ENCODE measurements at regions not wholly inside any gene's neighbourhood (a gene's known extent, or its start where the extent isn't known, plus 50 kb on each side); places are given as distances from the start of the nearest gene placed in this dataset.

- DNase-seq = no peak
Observed at GRCh38 chr1:43065191-43065590, 106.5 kb upstream of the SLC2A1 start.

DNA sequence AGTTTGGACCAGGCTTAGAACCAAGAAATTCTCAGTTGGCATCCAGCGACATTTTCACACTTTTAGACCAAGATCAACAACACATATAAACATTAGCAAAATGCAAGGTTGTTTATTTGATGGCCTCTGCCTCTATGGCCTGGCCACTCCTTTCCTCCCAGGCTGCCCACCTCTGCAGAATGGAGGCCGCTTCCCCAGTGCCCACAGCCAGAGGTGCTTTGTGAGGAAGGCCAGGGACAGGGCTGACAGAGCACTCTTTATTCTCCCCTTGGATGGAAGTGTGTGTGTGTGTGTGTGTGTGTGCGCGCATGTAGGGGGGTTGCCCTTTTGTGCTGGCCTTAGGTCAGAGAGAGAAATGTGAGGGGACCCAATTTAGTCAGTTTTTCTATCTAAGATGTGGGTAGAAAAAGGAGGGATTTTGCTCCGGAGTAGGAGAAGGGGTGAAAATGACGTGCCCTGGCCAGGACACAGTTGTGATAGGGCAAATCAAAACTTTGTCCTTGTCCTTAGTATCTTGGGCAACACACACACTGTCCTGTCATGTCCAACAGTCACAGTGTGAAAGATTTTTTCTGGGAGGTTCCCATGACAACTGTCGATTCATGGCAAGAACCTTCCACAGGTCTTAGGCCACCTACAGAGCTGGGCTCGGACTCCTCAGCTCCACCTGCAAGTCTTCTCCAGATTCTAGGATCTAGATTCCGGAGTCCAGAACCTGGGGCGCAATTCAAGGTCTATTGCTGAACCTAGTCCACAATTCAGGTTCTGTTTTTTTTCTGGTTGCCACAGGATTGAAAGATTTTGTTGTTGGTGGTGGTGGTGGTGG, 104.9 kb upstream of the SLC2A1 start:
- no peak for DNase-seq

DNA sequence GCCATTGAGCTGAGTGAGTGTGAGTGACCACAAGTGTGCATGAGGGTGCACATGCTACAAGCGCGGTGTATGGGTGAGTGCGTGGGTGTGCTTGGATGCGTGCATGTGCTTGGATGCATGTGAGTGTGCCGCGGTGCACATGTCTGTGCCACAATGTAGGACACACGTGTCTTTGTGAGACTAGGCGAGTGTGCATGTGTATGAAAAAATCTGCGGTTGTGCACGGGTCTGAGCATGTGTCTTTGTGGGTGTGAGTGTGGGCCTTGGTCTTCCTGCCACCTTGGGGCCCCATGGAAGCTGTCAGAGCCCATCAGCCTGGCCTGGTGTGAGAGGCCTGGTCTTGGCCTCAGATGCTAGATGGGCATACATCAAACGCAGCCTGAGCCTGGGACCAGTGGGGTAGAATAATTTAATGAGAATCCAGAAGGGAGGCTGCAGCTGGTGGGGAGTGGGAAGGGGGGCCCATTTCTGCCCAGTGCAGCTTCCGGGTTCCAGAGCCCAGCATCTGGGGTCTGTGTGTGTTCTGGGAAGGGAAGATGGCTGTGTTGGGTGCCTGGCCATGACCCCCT, 103.9 kb upstream of the SLC2A1 start:
- DNase-seq = no peak

DNA sequence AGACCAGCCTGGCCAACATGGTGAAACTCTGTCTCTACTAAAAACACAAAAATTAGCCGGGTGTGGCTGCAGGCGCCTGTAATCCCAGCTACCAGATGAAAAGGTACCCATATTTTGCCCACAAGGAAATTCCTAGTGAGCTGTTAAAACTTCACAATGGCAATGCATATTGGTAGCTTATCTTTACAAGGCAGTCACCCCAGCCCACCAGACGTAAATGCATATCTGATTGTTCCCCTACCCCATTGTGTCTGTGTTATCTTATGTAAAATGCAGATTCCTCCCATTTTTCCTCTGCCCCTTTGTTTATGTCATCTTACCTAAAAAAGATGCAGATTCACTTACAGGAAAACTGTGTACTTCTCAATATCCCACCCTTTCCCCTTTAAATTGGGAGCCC, 103.1 kb upstream of the SLC2A1 start:
- DNase-seq = no peak

GRCh38 chr1:43059640-43060574, 101.2 kb upstream of the SLC2A1 start:
- no peak for DNase-seq

DNA sequence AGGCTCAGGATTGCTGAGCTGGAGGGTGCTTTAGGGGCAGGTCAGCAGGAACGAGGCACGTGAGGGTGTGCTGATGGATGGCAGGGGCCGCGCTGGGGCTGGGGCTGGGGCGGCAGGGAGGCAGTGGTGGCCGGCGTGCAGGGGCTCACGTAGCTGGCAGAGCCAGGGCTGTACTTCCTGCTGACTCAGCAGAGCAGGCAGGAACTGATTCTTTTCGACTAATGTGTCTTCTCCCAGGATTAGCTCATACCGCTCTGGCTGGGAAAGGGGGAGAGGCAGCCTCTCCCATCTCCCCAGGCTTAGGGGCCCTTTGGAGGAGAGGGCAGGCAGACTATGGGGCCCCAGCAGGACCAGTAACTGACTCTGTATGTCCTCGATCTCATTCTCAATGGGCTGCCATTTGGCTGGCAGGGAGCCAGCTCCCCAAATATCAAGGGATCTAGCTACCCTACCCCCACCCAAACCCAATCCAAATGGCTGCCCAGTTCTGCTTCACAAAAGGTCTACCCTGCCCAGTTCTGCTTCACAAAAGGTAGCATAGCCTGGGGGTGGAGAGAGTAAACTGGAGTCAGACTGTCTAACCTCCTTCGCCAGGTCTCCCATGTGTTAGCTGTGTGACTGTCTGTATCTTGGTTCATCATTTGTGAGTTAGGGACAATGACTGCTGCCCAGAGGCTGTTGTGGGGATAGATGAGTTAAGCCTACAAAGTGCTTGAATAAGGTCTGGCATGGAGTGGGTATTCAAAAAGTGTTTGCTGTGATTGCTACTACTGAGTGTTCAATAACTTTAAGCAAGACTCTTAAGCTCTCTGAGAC, 100.1 kb upstream of the SLC2A1 start:
- no peak for DNase-seq

DNA sequence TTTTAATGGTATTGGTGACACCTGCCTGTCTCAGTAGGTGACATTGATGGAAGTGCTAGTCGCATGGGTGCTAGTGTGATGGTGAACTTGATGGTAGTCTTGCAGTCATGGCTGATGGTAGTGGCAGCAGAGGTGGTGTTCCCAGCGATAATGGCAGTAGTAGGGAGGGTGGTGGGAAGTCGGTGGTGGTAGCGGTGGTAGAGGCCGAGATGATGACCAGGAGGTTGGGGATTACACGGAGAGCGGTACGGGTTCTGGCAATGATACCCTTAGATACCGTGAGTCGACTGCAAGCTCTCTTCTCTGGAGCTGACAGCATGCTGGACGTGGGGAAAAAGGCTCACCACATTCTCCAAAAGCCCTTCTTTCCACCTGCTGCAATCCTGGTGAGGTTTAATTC, 99.4 kb upstream of the SLC2A1 start:
- DNase-seq = no peak

- DNase-seq = no peak
Observed at GRCh38 chr1:43057567-43057966, 98.9 kb upstream of the SLC2A1 start.

GRCh38 chr1:43056981-43057391, 98.3 kb upstream of the SLC2A1 start:
- DNase-seq = no peak

DNA sequence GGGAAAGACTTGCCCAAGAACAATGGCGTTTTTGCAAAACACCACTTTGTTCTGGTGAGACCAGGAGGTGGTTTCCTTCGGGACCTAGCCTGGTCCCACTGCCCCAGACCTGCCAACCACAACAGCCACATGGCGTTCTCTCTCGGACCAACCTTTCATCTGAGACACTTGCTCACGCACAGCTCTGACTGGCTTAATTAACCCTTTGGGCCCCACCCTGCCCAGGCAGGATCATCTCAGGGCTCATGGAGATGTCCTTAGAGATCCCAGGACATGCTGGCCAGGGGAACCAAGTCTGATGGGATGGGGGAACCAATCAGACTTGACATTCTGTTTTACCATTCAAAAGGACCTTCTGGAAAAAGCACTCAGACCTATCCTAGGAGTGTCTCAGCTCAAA, 97.8 kb upstream of the SLC2A1 start:
- DNase-seq = no peak

DNA sequence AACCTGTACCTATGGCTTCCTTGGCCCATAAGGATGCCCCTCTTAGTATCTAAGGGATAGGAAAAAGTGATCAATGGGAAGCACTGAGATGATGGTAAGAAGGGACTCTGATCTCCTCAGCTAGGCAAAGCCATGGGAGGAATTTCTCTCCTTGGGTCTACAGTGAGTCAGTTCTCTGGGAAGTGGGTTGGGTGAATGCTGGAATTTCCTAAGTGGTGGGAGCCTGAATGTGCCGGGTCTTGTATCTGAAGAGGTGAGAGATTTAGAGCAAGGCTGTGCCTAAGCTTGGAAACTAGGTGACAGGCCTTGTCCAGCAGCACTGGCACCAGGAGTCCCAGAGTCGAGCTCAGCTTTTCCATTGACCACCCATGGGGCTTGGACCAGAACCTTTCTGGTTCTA, 96.3 kb upstream of the SLC2A1 start:
- no peak for DNase-seq

DNA sequence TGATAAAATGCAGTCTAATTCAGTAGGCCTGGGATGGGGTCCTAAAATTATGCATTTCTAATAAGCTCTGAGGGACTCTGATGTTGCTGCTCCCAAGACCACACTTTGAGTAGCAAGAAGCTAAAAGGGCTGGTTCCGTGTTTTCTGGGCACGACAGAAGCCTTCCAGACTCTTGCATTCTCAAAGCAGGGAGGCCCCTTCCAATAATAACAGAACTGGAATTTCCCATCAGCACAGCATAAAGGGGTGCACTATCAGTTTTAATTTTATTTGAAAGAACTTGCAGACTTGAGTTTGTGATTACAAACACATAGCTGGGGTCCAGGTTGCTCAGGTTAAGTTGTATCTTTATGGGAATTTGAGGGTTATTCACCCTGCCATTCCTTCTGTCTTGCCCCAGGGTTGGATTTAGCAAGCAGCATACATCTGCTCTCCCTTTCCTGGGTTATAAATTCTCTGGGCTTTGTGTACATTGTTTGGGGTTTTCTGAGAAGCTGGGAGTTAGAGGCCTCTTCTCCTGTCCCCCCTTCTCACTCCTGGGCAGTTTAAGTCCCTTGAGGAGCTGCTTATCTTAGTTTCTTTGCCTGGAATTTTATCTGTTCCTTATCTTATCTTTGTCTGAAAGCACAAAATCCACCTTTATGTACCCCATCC, 94.2 kb upstream of the SLC2A1 start:
- DNase-seq = no peak

- no peak for DNase-seq
Observed at GRCh38 chr1:43052322-43052721, 93.7 kb upstream of the SLC2A1 start.

DNA sequence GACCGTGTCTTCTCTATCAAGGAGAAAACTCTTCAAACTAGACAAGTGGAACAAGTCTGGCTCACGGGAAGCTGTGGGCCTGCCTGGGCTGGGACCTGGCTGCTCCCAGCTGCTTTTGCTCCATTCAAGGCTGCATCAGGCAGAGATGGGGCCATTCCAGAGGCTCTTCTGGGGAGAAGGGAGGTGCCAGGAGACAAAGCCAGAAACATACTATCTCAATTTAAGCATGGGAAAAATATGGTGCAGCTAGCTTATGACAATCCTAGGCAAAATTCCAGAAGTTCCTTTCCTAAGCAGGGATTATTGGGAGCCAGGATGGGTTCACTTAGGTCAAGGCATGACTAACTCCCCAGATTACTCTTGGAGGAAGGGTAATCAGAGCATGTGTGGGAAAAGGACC, 90.8 kb upstream of the SLC2A1 start:
- no peak for DNase-seq

DNA sequence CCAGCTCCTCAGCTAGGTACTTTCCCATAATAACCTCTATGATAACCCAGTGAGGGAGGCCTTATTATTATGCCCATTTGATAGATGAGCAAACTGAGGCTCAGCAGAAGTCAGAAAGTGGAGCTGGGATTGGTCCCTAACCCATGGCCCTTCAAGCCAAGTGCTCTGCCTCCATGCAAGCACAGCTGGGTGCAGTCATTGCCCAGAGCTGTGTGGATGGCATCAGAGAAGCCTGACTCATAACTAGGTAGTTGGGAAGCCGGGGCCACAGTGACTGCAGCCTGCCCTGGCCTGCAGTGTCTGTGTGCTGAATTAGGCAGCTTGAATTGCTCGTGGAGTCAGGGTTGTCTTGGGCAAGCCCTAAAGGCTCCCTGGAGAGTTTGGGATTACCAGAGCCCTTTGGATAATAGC, 89.9 kb upstream of the SLC2A1 start:
- DNase-seq = no peak

- no peak for DNase-seq
Observed at GRCh38 chr1:43047135-43047534, 88.5 kb upstream of the SLC2A1 start.

DNA sequence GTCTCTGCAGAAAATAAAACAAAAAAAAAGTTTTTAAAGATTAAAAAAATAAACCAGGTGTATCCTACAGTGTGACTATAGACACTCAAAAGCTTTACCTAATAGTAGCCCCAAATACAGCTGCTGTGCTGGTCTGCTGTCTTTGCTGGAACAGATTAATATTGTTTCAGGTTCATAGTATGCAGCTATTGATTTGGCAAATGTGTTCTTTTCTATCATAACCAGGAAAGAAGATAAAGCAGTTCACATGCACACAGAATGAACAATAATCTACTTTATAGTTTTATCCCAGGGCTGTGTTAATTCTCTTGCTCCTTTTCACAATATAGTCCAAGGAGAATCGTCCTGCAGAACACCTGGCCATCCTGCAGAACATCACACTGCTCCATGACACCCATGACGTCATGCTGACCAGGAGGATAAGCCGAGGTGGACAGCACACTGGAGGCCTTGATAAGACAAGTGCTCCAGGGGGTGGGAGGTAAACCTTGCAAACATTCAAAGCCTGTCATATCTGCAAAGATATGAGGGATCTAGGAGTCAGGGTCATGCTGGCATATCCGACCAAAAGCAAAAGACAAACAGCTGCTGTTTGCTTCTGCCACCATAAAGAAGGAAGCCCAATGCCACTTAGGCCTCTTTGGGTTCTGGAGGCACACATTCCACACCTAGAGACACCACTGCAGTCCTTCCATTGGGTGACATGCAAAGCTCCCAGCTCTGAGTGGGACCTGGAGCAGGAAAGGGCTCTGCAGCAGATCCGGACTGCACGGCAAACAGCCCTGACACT, 86.1 kb upstream of the SLC2A1 start:
- no peak for DNase-seq

GRCh38 chr1:43043695-43044094, 85.0 kb upstream of the SLC2A1 start:
- no peak for DNase-seq

GRCh38 chr1:43042773-43043457, 84.2 kb upstream of the SLC2A1 start:
- DNase-seq = no peak

GRCh38 chr1:43042127-43042526, 83.5 kb upstream of the SLC2A1 start:
- DNase-seq = no peak

- no peak for DNase-seq
Observed at GRCh38 chr1:43041591-43041990, 82.9 kb upstream of the SLC2A1 start.
